ENCODE measurements at regions not wholly inside any gene's neighbourhood (a gene's known extent, or its start where the extent isn't known, plus 50 kb on each side); places are given as distances from the start of the nearest gene placed in this dataset.

DNA sequence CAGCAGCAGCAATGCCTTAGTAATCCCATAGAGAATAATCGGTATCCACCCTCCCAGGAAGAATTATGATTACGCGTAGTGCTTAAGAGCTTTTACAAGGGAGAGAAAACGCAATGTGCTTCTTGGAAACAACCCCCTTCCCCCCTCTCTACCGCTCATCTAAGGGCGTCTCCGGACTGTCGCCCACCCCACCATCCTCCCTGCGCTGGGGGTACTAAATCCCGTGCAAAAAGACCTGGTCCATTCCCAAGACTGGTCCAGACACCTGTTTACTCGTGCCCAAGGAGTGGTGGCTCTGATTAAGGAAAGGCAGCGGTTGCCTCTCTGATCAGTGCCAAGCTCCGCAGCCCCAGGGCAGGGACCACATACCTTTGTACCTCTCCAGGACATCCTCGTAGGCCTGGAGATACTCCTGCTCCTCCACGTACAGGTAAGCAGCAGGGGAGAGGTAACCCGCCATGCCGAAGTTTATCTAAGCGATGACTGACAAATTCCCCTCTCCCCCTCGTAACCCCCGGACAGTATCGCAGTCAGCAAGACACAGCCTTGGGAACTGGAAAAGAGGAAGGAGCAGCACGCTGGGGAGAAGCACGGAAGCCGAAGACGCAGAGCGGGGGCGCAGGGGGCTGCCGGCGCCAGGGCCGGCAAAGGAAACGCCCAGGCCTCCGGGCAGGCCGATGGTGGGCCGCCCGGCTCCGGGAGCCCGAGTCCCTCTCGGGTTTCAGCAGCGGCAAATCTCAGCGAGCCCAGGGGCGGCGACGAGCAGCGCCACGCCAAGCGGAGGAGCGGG is 112.0 kb upstream of the BEND6 start:
- Histone ChIP-seq H2AFZ (ENCODE audit: low read length) (no peak overlapping the region), H3K79me2 (ENCODE audit: insufficient read depth, low read length) (no peaks in the 10 kb centered on the region)
- TF ChIP-seq GLI4 (CRISPR knock-in tag; IDR thresholded peaks at IDR 0.05; ENCODE audit: borderline replicate concordance): 0 out of 2 replicates have a peak, but pooled peaks have one; percentile 31
- peak; percentile 43; the same call in 1 of the 2 replicates for TF ChIP-seq ZBTB38 (CRISPR knock-in tag; IDR thresholded peaks at IDR 0.05)
- TF ChIP-seq MTA3 (CRISPR knock-in tag; IDR thresholded peaks at IDR 0.05): no peak
- no peak for TF ChIP-seq KDM4B (CRISPR knock-in tag; IDR thresholded peaks at IDR 0.05)
- TF ChIP-seq BORCS8-MEF2B (CRISPR knock-in tag; IDR thresholded peaks at IDR 0.05): peak; percentile 33; the same call in 1 of the 2 replicates
- TF ChIP-seq KDM2A (CRISPR knock-in tag; IDR thresholded peaks at IDR 0.05; ENCODE audit: borderline replicate concordance, low read depth): peak; percentile 31; the same call in 1 of the 2 replicates
- TF ChIP-seq ZFY (CRISPR knock-in tag; IDR thresholded peaks at IDR 0.05): peak; percentile 56
- peak; percentile 43; the same call in 1 of the 2 replicates for TF ChIP-seq ZBTB7B (CRISPR knock-in tag; IDR thresholded peaks at IDR 0.05)
- TF ChIP-seq ZNF530 (CRISPR knock-in tag; IDR thresholded peaks at IDR 0.05; ENCODE audit: low read depth): no peak
- TF ChIP-seq ZFP90 (CRISPR knock-in tag; IDR thresholded peaks at IDR 0.05; ENCODE audit: borderline replicate concordance): peak; percentile 59; the same call in 1 of the 2 replicates
- no peak for TF ChIP-seq SMARCC2 (IDR thresholded peaks at IDR 0.05)
- TF ChIP-seq TEAD3 (CRISPR knock-in tag; optimal IDR thresholded peaks at IDR 0.05; ENCODE audit: borderline replicate concordance): peak; percentile 22
- peak; percentile 29; the same call in 1 of the 2 replicates for TF ChIP-seq ZNF501 (CRISPR knock-in tag; IDR thresholded peaks at IDR 0.05)
- TF ChIP-seq ZBTB42 (CRISPR knock-in tag; IDR thresholded peaks at IDR 0.05): 0 out of 2 replicates have a peak, but pooled peaks have one; percentile 50
- TF ChIP-seq, protein P1, sequence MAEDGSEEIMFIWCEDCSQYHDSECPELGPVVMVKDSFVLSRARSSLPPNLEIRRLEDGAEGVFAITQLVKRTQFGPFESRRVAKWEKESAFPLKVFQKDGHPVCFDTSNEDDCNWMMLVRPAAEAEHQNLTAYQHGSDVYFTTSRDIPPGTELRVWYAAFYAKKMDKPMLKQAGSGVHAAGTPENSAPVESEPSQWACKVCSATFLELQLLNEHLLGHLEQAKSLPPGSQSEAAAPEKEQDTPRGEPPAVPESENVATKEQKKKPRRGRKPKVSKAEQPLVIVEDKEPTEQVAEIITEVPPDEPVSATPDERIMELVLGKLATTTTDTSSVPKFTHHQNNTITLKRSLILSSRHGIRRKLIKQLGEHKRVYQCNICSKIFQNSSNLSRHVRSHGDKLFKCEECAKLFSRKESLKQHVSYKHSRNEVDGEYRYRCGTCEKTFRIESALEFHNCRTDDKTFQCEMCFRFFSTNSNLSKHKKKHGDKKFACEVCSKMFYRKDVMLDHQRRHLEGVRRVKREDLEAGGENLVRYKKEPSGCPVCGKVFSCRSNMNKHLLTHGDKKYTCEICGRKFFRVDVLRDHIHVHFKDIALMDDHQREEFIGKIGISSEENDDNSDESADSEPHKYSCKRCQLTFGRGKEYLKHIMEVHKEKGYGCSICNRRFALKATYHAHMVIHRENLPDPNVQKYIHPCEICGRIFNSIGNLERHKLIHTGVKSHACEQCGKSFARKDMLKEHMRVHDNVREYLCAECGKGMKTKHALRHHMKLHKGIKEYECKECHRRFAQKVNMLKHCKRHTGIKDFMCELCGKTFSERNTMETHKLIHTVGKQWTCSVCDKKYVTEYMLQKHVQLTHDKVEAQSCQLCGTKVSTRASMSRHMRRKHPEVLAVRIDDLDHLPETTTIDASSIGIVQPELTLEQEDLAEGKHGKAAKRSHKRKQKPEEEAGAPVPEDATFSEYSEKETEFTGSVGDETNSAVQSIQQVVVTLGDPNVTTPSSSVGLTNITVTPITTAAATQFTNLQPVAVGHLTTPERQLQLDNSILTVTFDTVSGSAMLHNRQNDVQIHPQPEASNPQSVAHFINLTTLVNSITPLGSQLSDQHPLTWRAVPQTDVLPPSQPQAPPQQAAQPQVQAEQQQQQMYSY (CRISPR knock-in tag; IDR thresholded peaks at IDR 0.05): 0 out of 2 replicates have a peak, but pooled peaks have one; percentile 38
- 0 out of 2 replicates have a peak, but pooled peaks have one; percentile 15 for TF ChIP-seq GATAD2A (CRISPR knock-in tag; IDR thresholded peaks at IDR 0.05)
- no peak for TF ChIP-seq ZNF577 (CRISPR knock-in tag; IDR thresholded peaks at IDR 0.05; ENCODE audit: borderline replicate concordance, low read depth)
- peak; percentile 43; the same call in 1 of the 2 replicates for TF ChIP-seq YEATS4 (CRISPR knock-in tag; IDR thresholded peaks at IDR 0.05; ENCODE audit: borderline replicate concordance)
- 0 out of 2 replicates have a peak, but pooled peaks have one; percentile 20 for TF ChIP-seq ADNP (CRISPR knock-in tag; IDR thresholded peaks at IDR 0.05)
- TF ChIP-seq, protein P2, sequence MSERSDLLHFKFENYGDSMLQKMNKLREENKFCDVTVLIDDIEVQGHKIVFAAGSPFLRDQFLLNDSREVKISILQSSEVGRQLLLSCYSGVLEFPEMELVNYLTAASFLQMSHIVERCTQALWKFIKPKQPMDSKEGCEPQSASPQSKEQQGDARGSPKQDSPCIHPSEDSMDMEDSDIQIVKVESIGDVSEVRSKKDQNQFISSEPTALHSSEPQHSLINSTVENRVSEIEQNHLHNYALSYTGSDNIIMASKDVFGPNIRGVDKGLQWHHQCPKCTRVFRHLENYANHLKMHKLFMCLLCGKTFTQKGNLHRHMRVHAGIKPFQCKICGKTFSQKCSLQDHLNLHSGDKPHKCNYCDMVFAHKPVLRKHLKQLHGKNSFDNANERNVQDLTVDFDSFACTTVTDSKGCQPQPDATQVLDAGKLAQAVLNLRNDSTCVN (CRISPR knock-in tag; IDR thresholded peaks at IDR 0.05; ENCODE audit: borderline replicate concordance): no peak

More for the DNA sequence above, 112.0 kb upstream of the BEND6 start:
- Histone ChIP-seq H3K4me3 (replicated peaks in 1 of 3; ENCODE audit: insufficient read depth in 1 of 3, low read depth in 2 of 3, low read length in 3 of 3) (peak overlapping the region; percentile 57 to 72 (median 66)), H4K20me1 (ENCODE audit: insufficient read depth, low read length) (no peaks in the 10 kb centered on the region), H3K9ac (ENCODE audit: insufficient read depth, low read depth, low read length) (peak overlapping the region; percentile 39; the same call in 1 of the 2 replicates), H3K9me3 (ENCODE audit: low read length) (no peaks in the 10 kb centered on the region), H3K36me3 (replicated peaks in 1 of 2; ENCODE audit: control insufficient read depth in 1 of 2, insufficient read depth in 2 of 2, low read length in 2 of 2) (no peaks in the 10 kb centered on the region), H3K4me2 (ENCODE audit: low read depth, low read length) (peak overlapping the region; percentile 83), H3K27me3 (ENCODE audit: control insufficient read depth in 1 of 2, insufficient read depth in 2 of 2, low read length in 2 of 2) (peaks cover 3 to 7% of the 10 kb centered on the region in 2 experiments; a peak in 3 of 5 replicates), H3K4me1 (ENCODE audit: insufficient read depth, low read length) (peaks cover 8% of the 10 kb centered on the region), H3K27ac (ENCODE audit: extremely low read length, insufficient read depth, low read length) (no peak overlapping the region)
- POLR2A ChIA-PET: interaction anchor here (1.5 kb wide), 2 partner anchors 18 to 200 kb away, joined by 3 to 5 read pairs; partner anchors contain the start of gene DST
- no TSS peak for BruUV-seq (replicated peaks)
- ATAC-seq (peak; percentile 1; the same call in 1 of the 3 replicates), DNase-seq (ENCODE audit: low spot score) (no peak), FAIRE-seq (no peak)
- 33% methylated on average over 31 of the region's 47 CpGs for WGBS (ENCODE audit: low lambda C conversion rate)
- CTCF ChIA-PET (ENCODE audit: low intra/inter-chr PET ratio, low total read pairs): no interaction called here
- intact Hi-C loops (cut with micrococcal nuclease; ENCODE audit: unreplicated experiment) (loop anchor here (5.0 kb wide), 2 partner anchors 76 to 221 kb away; no protein-coding TSS in a partner anchor), in situ Hi-C loops (cut with HindIII; ENCODE audit: extremely low pct_ligation_motif_present, low pct_unique_long_range_greater_than_20kb) (loop anchor here (10.0 kb wide), 1 partner anchor 208 kb away; no protein-coding TSS in a partner anchor)

Data from HepG2 (cell line).